ENCODE measurements at regions not wholly inside any gene's neighbourhood (a gene's known extent, or its start where the extent isn't known, plus 50 kb on each side); places are given as distances from the start of the nearest gene placed in this dataset.

- TF ChIP-seq, protein P1, sequence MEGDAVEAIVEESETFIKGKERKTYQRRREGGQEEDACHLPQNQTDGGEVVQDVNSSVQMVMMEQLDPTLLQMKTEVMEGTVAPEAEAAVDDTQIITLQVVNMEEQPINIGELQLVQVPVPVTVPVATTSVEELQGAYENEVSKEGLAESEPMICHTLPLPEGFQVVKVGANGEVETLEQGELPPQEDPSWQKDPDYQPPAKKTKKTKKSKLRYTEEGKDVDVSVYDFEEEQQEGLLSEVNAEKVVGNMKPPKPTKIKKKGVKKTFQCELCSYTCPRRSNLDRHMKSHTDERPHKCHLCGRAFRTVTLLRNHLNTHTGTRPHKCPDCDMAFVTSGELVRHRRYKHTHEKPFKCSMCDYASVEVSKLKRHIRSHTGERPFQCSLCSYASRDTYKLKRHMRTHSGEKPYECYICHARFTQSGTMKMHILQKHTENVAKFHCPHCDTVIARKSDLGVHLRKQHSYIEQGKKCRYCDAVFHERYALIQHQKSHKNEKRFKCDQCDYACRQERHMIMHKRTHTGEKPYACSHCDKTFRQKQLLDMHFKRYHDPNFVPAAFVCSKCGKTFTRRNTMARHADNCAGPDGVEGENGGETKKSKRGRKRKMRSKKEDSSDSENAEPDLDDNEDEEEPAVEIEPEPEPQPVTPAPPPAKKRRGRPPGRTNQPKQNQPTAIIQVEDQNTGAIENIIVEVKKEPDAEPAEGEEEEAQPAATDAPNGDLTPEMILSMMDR (IDR thresholded peaks at IDR 0.05): no peak
- no peak for TF ChIP-seq POLR2A (IDR thresholded peaks at IDR 0.05)
Observed at GRCh38 chr11:115892016-115892415, 387.8 kb upstream of the CADM1 start.
